ENCODE measurements at regions not wholly inside any gene's neighbourhood (a gene's known extent, or its start where the extent isn't known, plus 50 kb on each side); places are given as distances from the start of the nearest gene placed in this dataset.

- TF ChIP-seq, protein P1, sequence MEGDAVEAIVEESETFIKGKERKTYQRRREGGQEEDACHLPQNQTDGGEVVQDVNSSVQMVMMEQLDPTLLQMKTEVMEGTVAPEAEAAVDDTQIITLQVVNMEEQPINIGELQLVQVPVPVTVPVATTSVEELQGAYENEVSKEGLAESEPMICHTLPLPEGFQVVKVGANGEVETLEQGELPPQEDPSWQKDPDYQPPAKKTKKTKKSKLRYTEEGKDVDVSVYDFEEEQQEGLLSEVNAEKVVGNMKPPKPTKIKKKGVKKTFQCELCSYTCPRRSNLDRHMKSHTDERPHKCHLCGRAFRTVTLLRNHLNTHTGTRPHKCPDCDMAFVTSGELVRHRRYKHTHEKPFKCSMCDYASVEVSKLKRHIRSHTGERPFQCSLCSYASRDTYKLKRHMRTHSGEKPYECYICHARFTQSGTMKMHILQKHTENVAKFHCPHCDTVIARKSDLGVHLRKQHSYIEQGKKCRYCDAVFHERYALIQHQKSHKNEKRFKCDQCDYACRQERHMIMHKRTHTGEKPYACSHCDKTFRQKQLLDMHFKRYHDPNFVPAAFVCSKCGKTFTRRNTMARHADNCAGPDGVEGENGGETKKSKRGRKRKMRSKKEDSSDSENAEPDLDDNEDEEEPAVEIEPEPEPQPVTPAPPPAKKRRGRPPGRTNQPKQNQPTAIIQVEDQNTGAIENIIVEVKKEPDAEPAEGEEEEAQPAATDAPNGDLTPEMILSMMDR (conservative IDR thresholded peaks at IDR 0.05; ENCODE audit: low read depth, low read length): no peak
- no peak overlapping the region for H3K4me3 ChIP-seq (ENCODE audit: low read depth, low read length)
- DNase-seq (ENCODE audit: low read depth): no peak
These were observed 97.6 kb downstream of the ANAPC4 start for GRCh38 chr4:25474690-25475089.

DNA sequence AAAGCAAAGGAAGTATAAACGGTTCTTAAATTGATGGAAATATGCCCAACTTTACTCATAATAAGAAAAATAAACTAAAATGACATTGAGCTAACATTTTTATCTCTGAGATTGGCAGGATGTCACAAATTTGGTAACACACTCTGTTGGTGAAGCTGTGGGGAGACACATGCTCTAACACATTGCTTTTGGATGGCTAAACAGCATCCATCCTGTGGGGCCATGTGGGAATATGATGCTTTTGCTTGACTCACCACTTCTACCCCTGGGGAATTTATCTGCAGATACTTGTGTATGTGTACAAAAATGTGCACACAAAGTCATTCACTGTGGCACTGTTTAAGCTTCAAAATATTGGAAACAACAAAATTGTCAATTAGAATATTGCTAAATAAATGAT lies 100.2 kb downstream of the ANAPC4 start:
- peak; percentile 21 for DNase-seq (ENCODE audit: low read depth)
- no peak overlapping the region for H3K4me3 ChIP-seq (ENCODE audit: low read depth, low read length)
- TF ChIP-seq, protein P1 (conservative IDR thresholded peaks at IDR 0.05; ENCODE audit: low read depth, low read length): no peak

DNA sequence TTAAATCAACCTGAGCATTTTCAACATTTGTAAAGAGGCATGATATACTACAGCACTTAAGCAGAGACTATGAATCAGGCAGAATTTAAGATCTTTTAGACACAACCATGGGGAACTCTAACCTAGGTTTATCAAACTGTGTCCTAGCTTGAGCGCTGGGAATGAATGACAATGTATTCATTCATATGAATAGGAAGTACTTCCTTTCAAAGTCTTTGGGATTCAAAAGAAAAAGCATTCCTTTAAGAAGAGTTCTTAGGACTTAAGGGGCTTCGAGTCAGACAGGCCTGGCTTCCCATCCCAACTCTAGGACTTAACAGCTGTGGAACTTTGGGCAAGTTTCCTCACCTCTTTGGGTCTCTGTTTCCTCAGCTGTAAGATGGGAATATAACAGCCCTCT lies 104.6 kb downstream of the ANAPC4 start:
- no peak for DNase-seq (ENCODE audit: low read depth)
- TF ChIP-seq, protein P1 (conservative IDR thresholded peaks at IDR 0.05; ENCODE audit: low read depth, low read length): no peak

GRCh38 chr4:25484243-25484721 lies 107.2 kb downstream of the ANAPC4 start:
- TF ChIP-seq, protein P1 (conservative IDR thresholded peaks at IDR 0.05; ENCODE audit: low read depth, low read length): no peak
- H3K4me3 ChIP-seq (ENCODE audit: low read depth, low read length): no peak overlapping the region
- DNase-seq (ENCODE audit: low read depth): peak; percentile 5

More for the DNA sequence above, 104.6 kb downstream of the ANAPC4 start:
- H3K4me3 ChIP-seq (ENCODE audit: low read depth, low read length): no peak overlapping the region

- TF ChIP-seq, protein P1 (conservative IDR thresholded peaks at IDR 0.05; ENCODE audit: low read depth, low read length): no peak
- no peak overlapping the region for H3K4me3 ChIP-seq (ENCODE audit: low read depth, low read length)
- DNase-seq (ENCODE audit: low read depth): no peak
These were observed 108.0 kb downstream of the ANAPC4 start for GRCh38 chr4:25485104-25485503.

- peak; percentile 35 for DNase-seq (ENCODE audit: low read depth)
- TF ChIP-seq, protein P1 (conservative IDR thresholded peaks at IDR 0.05; ENCODE audit: low read depth, low read length): no peak
- H3K4me3 ChIP-seq (ENCODE audit: low read depth, low read length): no peak overlapping the region
These were observed 109.1 kb downstream of the ANAPC4 start for GRCh38 chr4:25486171-25486570.

DNA sequence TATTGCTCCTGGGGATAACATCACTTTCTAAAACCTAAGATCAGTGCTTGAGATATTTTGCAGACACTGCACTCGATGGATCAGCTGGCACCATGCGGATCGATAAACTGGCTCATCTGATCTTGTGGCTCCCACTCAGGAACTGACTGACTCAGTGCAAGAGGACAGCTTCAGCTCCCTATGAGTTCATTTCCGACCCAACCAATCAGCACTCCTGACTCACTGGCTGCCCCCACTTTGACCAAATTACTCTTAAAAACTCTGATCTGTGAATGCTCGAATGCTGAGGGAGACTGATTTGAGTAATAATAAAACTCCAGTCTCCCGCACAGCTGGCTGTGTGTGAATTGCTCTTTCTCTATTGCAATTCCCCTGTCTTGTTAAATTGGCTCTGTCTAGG lies 110.1 kb downstream of the ANAPC4 start:
- TF ChIP-seq, protein P1 (conservative IDR thresholded peaks at IDR 0.05; ENCODE audit: low read depth, low read length): no peak
- DNase-seq (ENCODE audit: low read depth): no peak

More for the DNA sequence above, 110.1 kb downstream of the ANAPC4 start:
- no peak overlapping the region for H3K4me3 ChIP-seq (ENCODE audit: low read depth, low read length)

Measured in choroid plexus epithelial cell (primary cell).